MM.1S (cell line): ENCODE measurements at regions not wholly inside any gene's neighbourhood (a gene's known extent, or its start where the extent isn't known, plus 50 kb on each side); places are given as distances from the start of the nearest gene placed in this dataset.

Experiments
- DNase-seq: peaks from one replicate; pipeline ENCODE4 v3.0.0-alpha.2; 2015
- H2AFZ ChIP-seq: fragments of 300-600 bp; sonication (generic); 2 replicates; pipeline ENCODE4 v1.6.0; 2016; ENCODE audit warnings: antibody characterized with exemption, low read length
- H3F3A ChIP-seq: fragments of 300-600 bp; sonication (generic); 2 replicates; pipeline ENCODE4 v1.6.1; 2016; ENCODE audit warnings: mild to moderate bottlenecking, antibody characterized with exemption, low read length, moderate library complexity, mixed read lengths; ENCODE audit not compliant: insufficient read depth
- H3K27ac ChIP-seq: fragments of 300-600 bp; sonication (generic); 2 replicates; pipeline ENCODE4 v1.5.1; 2016; ENCODE audit warnings: mild to moderate bottlenecking, low read length
- H3K27me3 ChIP-seq: fragments of 300-600 bp; sonication (generic); replicated peaks from 2 replicates; pipeline ENCODE4 v1.6.0; 2016; ENCODE audit warnings: low read length; ENCODE audit not compliant: insufficient read depth
- H3K36me3 ChIP-seq: fragments of 300-600 bp; sonication (generic); replicated peaks from 2 replicates; pipeline ENCODE4 v1.6.1; 2016; ENCODE audit warnings: mild to moderate bottlenecking, low read length, mixed read lengths; ENCODE audit not compliant: insufficient read depth
- H3K4me1 ChIP-seq: fragments of 300-600 bp; sonication (generic); 2 replicates; pipeline ENCODE4 v1.6.1; 2016; ENCODE audit warnings: low read length, mixed read lengths
- H3K4me2 ChIP-seq: fragments of 300-600 bp; sonication (generic); 2 replicates; pipeline ENCODE4 v1.6.0; 2016; ENCODE audit warnings: low read depth, low read length
- H3K4me3 ChIP-seq: fragments of 300-600 bp; sonication (generic); 2 replicates; pipeline ENCODE4 v1.5.1; 2016; ENCODE audit warnings: low read length, mixed read lengths
- H3K79me2 ChIP-seq: fragments of 300-600 bp; sonication (generic); 2 replicates; pipeline ENCODE4 v1.6.1; 2016; ENCODE audit warnings: mixed run types, low read length, mixed read lengths
- H3K9ac ChIP-seq: fragments of 300-600 bp; sonication (generic); 2 replicates; pipeline ENCODE4 v1.6.1; 2016; ENCODE audit warnings: low read length, mixed read lengths
- H3K9me2 ChIP-seq: fragments of 300-600 bp; sonication (generic); replicated peaks from 2 replicates; pipeline ENCODE4 v1.6.1; 2016; ENCODE audit warnings: mild to moderate bottlenecking, low read length, mixed read lengths; ENCODE audit not compliant: insufficient read depth
- H3K9me3 ChIP-seq: fragments of 300-600 bp; sonication (generic); replicated peaks from 2 replicates; pipeline ENCODE4 v1.6.1; 2016; ENCODE audit warnings: mild to moderate bottlenecking, low read length, mixed read lengths; ENCODE audit not compliant: insufficient read depth
- H4K20me1 ChIP-seq: fragments of 300-600 bp; sonication (generic); 2 replicates; pipeline ENCODE4 v1.6.1; 2016; ENCODE audit warnings: mild to moderate bottlenecking, low read length, moderate library complexity, mixed read lengths; ENCODE audit not compliant: insufficient read depth
- CTCF ChIP-seq: fragments of 300-600 bp; sonication (generic); IDR thresholded peaks from 2 replicates; pipeline ENCODE4 v1.5.1; 2016; ENCODE audit warnings: antibody characterized with exemption, low read length, mixed read lengths
- EZH2 ChIP-seq: fragments of 300-600 bp; sonication (generic); optimal IDR thresholded peaks from 2 replicates; pipeline ENCODE3; 2017; ENCODE audit warnings: low read depth, mild to moderate bottlenecking, antibody characterized with exemption, low read length, mixed read lengths
- EZH2phosphoT487 ChIP-seq: fragments of 300-600 bp; sonication (generic); IDR thresholded peaks from 2 replicates; pipeline ENCODE4 v1.6.1; 2018; ENCODE audit warnings: antibody characterized with exemption, low read length

- Histone ChIP-seq H3K36me3 (no peaks in the 10 kb centered on the region), H3K27ac (no peak overlapping the region), H3F3A (no peaks in the 10 kb centered on the region), H3K4me1 (no peaks in the 10 kb centered on the region), H3K79me2 (no peaks in the 10 kb centered on the region), H4K20me1 (no peaks in the 10 kb centered on the region), H3K27me3 (peaks cover 24% of the 10 kb centered on the region), H3K4me2 (peak overlapping the region; percentile 60; the same call in 1 of the 2 replicates), H2AFZ (no peak overlapping the region), H3K9me3 (no peaks in the 10 kb centered on the region), H3K9me2 (no peaks in the 10 kb centered on the region), H3K9ac (no peak overlapping the region), H3K4me3 (no peak overlapping the region)
- TF ChIP-seq CTCF (no peak), EZH2phosphoT487 (no peak), EZH2 (no peak)
- DNase-seq = no peak
Observed at GRCh38 chr1:201648907-201649721, 110.2 kb downstream of the NAV1 start.

GRCh38 chr1:201649761-201650622 lies 111.1 kb downstream of the NAV1 start:
- H3K9me2 ChIP-seq = no peaks in the 10 kb centered on the region
- no peaks in the 10 kb centered on the region for H3F3A ChIP-seq
- H3K4me1 ChIP-seq = no peaks in the 10 kb centered on the region
- no peaks in the 10 kb centered on the region for H3K79me2 ChIP-seq
- DNase-seq = no peak
- H3K4me3 ChIP-seq = peak overlapping the region; percentile 40
- H3K4me2 ChIP-seq = peak overlapping the region; percentile 60
- TF ChIP-seq EZH2phosphoT487 (no peak), EZH2 (no peak), CTCF (no peak)
- no peak overlapping the region for H3K9ac ChIP-seq
- H3K36me3 ChIP-seq = no peaks in the 10 kb centered on the region
- H3K27ac ChIP-seq = no peak overlapping the region
- H3K27me3 ChIP-seq = peaks cover 24% of the 10 kb centered on the region
- H3K9me3 ChIP-seq = no peaks in the 10 kb centered on the region
- H4K20me1 ChIP-seq = no peaks in the 10 kb centered on the region
- H2AFZ ChIP-seq = peak overlapping the region; percentile 55

GRCh38 chr1:201650623-201650933 lies 111.7 kb downstream of the NAV1 start:
- Histone ChIP-seq H4K20me1 (no peaks in the 10 kb centered on the region), H3K4me1 (no peaks in the 10 kb centered on the region)

More at GRCh38 chr1:201650623-201650933, 111.7 kb downstream of the NAV1 start:
- no peak overlapping the region; the same call in 1 of the 2 replicates for H2AFZ ChIP-seq
- no peaks in the 10 kb centered on the region for H3F3A ChIP-seq
- H3K9me3 ChIP-seq = no peaks in the 10 kb centered on the region
- H3K36me3 ChIP-seq = no peaks in the 10 kb centered on the region
- peak overlapping the region; percentile 60; the same call in 1 of the 2 replicates for H3K4me2 ChIP-seq
- DNase-seq = no peak
- H3K79me2 ChIP-seq = no peaks in the 10 kb centered on the region
- no peak overlapping the region for H3K9ac ChIP-seq
- TF ChIP-seq EZH2 = no peak
- no peak for TF ChIP-seq CTCF
- H3K27me3 ChIP-seq = peaks cover 24% of the 10 kb centered on the region
- H3K9me2 ChIP-seq = no peaks in the 10 kb centered on the region
- H3K4me3 ChIP-seq = no peak overlapping the region
- no peak overlapping the region for H3K27ac ChIP-seq
